Fibroblast of pulmonary artery (primary cell): ENCODE measurements at regions not wholly inside any gene's neighbourhood (a gene's known extent, or its start where the extent isn't known, plus 50 kb on each side); places are given as distances from the start of the nearest gene placed in this dataset.
A peak's percentile ranks its signal among the peaks of the same experiment; 100 is the strongest.

Source experiments
- DNase-seq: peaks from one replicate; pipeline ENCODE4 v3.0.0-alpha.2; 2010; ENCODE audit warnings: low read depth
- H3K4me3 ChIP-seq: replicated peaks from 2 replicates; pipeline ENCODE4 v1.5.1; 2011; ENCODE audit warnings: low read depth, mild to moderate bottlenecking, control low read depth, low read length, moderate library complexity
- CTCF ChIP-seq: IDR thresholded peaks from 2 replicates; pipeline ENCODE4 v1.5.1; 2011; ENCODE audit warnings: mild to moderate bottlenecking, control low read depth, low read length, inconsistent platforms; ENCODE audit errors: missing control alignments

GRCh38 chr4:135244056-135244455 lies 1042.5 kb upstream of the PABPC4L start:
- DNase-seq = no peak
- H3K4me3 ChIP-seq = no peak overlapping the region
- TF ChIP-seq CTCF = no peak

GRCh38 chr4:135240796-135241195 lies 1039.2 kb upstream of the PABPC4L start:
- H3K4me3 ChIP-seq = no peak overlapping the region
- peak; percentile 76 for DNase-seq
- no peak for TF ChIP-seq CTCF

- DNase-seq = no peak
- H3K4me3 ChIP-seq = no peak overlapping the region
- no peak for TF ChIP-seq CTCF
Observed at GRCh38 chr4:135239964-135240363, 1038.4 kb upstream of the PABPC4L start.

GRCh38 chr4:135238940-135239339 lies 1037.4 kb upstream of the PABPC4L start:
- H3K4me3 ChIP-seq = no peak overlapping the region
- no peak for DNase-seq
- TF ChIP-seq CTCF = no peak

- no peak for TF ChIP-seq CTCF
- no peak overlapping the region for H3K4me3 ChIP-seq
Observed at GRCh38 chr4:135236048-135236447, 1034.5 kb upstream of the PABPC4L start.

GRCh38 chr4:135227842-135228241 lies 1026.3 kb upstream of the PABPC4L start:
- DNase-seq = no peak
- no peak for TF ChIP-seq CTCF
- H3K4me3 ChIP-seq = no peak overlapping the region

More at GRCh38 chr4:135236048-135236447, 1034.5 kb upstream of the PABPC4L start:
- no peak for DNase-seq

- no peak for DNase-seq
- H3K4me3 ChIP-seq = no peak overlapping the region
- TF ChIP-seq CTCF = no peak
Observed at GRCh38 chr4:135225551-135225950, 1024.0 kb upstream of the PABPC4L start.
